ENCODE measurements at regions not wholly inside any gene's neighbourhood (a gene's known extent, or its start where the extent isn't known, plus 50 kb on each side); places are given as distances from the start of the nearest gene placed in this dataset.

- H3K4me1 ChIP-seq (ENCODE audit: low read length), result no peaks in the 10 kb centered on the region
- no peak overlapping the region for H2AFZ ChIP-seq (ENCODE audit: low read depth, low read length)
- H3K36me3 ChIP-seq (replicated peaks; ENCODE audit: low read depth, low read length), result no peaks in the 10 kb centered on the region
Measured at GRCh38 chr2:125593036-125593435, 1062.9 kb upstream of the GYPC start.

GRCh38 chr2:125596612-125597011 lies 1059.3 kb upstream of the GYPC start:
- H2AFZ ChIP-seq (ENCODE audit: low read depth, low read length), result no peak overlapping the region
- H4K20me1 ChIP-seq (ENCODE audit: insufficient read depth, low read length), result no peaks in the 10 kb centered on the region
- no peaks in the 10 kb centered on the region for H3K4me1 ChIP-seq (ENCODE audit: low read length)
- no peak overlapping the region for H3K4me2 ChIP-seq (ENCODE audit: low read length)
- no peaks in the 10 kb centered on the region for H3K27me3 ChIP-seq (ENCODE audit: low read depth, low read length)
- no peaks in the 10 kb centered on the region for H3K9me3 ChIP-seq (ENCODE audit: insufficient read depth, low read length)
- no peaks in the 10 kb centered on the region for H3K79me2 ChIP-seq (ENCODE audit: low read length)
- H3K27ac ChIP-seq (ENCODE audit: low read length), result no peak overlapping the region
- no peak overlapping the region for H3K9ac ChIP-seq (ENCODE audit: low read length)
- H3K4me3 ChIP-seq (ENCODE audit: low read length), result no peak overlapping the region
- no peaks in the 10 kb centered on the region for H3K36me3 ChIP-seq (replicated peaks; ENCODE audit: low read depth, low read length)
- TF ChIP-seq CTCF (IDR thresholded peaks at IDR 0.05; ENCODE audit: low read depth, low read length) (no peak), EZH2phosphoT487 (IDR thresholded peaks at IDR 0.05; ENCODE audit: low read depth) (no peak)

More at GRCh38 chr2:125593036-125593435, 1062.9 kb upstream of the GYPC start:
- H3K79me2 ChIP-seq (ENCODE audit: low read length), result no peaks in the 10 kb centered on the region
- H3K4me2 ChIP-seq (ENCODE audit: low read length), result no peak overlapping the region
- no peaks in the 10 kb centered on the region for H4K20me1 ChIP-seq (ENCODE audit: insufficient read depth, low read length)
- no peak overlapping the region for H3K4me3 ChIP-seq (ENCODE audit: low read length)
- no peak overlapping the region for H3K27ac ChIP-seq (ENCODE audit: low read length)
- H3K27me3 ChIP-seq (ENCODE audit: low read depth, low read length), result no peaks in the 10 kb centered on the region
- TF ChIP-seq CTCF (IDR thresholded peaks at IDR 0.05; ENCODE audit: low read depth, low read length) (no peak), EZH2phosphoT487 (IDR thresholded peaks at IDR 0.05; ENCODE audit: low read depth) (no peak)
- no peak overlapping the region for H3K9ac ChIP-seq (ENCODE audit: low read length)
- no peaks in the 10 kb centered on the region for H3K9me3 ChIP-seq (ENCODE audit: insufficient read depth, low read length)

- Histone ChIP-seq H4K20me1 (ENCODE audit: insufficient read depth, low read length) (no peaks in the 10 kb centered on the region), H3K36me3 (replicated peaks; ENCODE audit: low read depth, low read length) (no peaks in the 10 kb centered on the region), H3K9me3 (ENCODE audit: insufficient read depth, low read length) (no peaks in the 10 kb centered on the region), H3K79me2 (ENCODE audit: low read length) (no peaks in the 10 kb centered on the region), H3K27ac (ENCODE audit: low read length) (no peak overlapping the region), H3K4me3 (ENCODE audit: low read length) (no peak overlapping the region), H3K4me2 (ENCODE audit: low read length) (no peak overlapping the region), H2AFZ (ENCODE audit: low read depth, low read length) (no peak overlapping the region), H3K27me3 (ENCODE audit: low read depth, low read length) (no peaks in the 10 kb centered on the region), H3K9ac (ENCODE audit: low read length) (no peak overlapping the region), H3K4me1 (ENCODE audit: low read length) (no peaks in the 10 kb centered on the region)
- no peak for TF ChIP-seq EZH2phosphoT487 (IDR thresholded peaks at IDR 0.05; ENCODE audit: low read depth)
- TF ChIP-seq CTCF (IDR thresholded peaks at IDR 0.05; ENCODE audit: low read depth, low read length), result no peak
Measured at GRCh38 chr2:125615438-125615837, 1040.5 kb upstream of the GYPC start.

DNA sequence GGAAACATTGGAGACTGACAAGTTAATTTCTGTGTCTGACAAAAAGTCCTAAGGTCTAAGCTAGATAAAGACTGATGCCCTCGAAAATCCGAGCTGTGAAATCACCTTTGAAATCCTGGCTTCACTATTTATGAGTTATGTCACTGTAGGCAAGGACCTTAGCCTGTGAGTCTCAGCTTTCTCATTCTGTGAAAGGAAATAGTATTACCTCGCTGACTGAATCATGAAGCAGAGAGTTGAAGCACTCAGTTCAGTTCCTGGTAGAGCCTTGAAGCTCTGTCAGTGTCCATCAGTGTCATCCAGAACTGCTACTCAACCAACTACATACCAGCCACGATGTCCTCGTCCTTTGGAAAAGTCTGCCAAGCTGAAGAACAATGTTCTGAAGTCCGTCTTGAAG lies 1025.6 kb upstream of the GYPC start:
- Histone ChIP-seq H3K4me3 (ENCODE audit: low read length) (no peak overlapping the region), H4K20me1 (ENCODE audit: insufficient read depth, low read length) (no peaks in the 10 kb centered on the region), H3K79me2 (ENCODE audit: low read length) (no peaks in the 10 kb centered on the region), H3K9ac (ENCODE audit: low read length) (no peak overlapping the region), H3K4me1 (ENCODE audit: low read length) (0 out of 2 replicates have a peak, but pooled peaks cover 4% of the 10 kb centered on the region), H3K36me3 (replicated peaks; ENCODE audit: low read depth, low read length) (no peaks in the 10 kb centered on the region), H3K27ac (ENCODE audit: low read length) (no peak overlapping the region), H3K27me3 (ENCODE audit: low read depth, low read length) (no peaks in the 10 kb centered on the region), H2AFZ (ENCODE audit: low read depth, low read length) (peak overlapping the region; percentile 83; the same call in 1 of the 2 replicates), H3K9me3 (ENCODE audit: insufficient read depth, low read length) (no peaks in the 10 kb centered on the region), H3K4me2 (ENCODE audit: low read length) (no peak overlapping the region)
- TF ChIP-seq CTCF (IDR thresholded peaks at IDR 0.05; ENCODE audit: low read depth, low read length) (no peak), EZH2phosphoT487 (IDR thresholded peaks at IDR 0.05; ENCODE audit: low read depth) (no peak)
